Ovary (tissue), 3 donors: ENCODE measurements at regions not wholly inside any gene's neighbourhood (a gene's known extent, or its start where the extent isn't known, plus 50 kb on each side); places are given as distances from the start of the nearest gene placed in this dataset.

ENCODE experiments used
- EP300 ChIP-seq: sonication (generic); formaldehyde crosslinking; IDR thresholded peaks from one replicate; pipeline ENCODE4 v1.6.1; 2017; ENCODE audit warnings: antibody characterized with exemption
- POLR2A ChIP-seq: fragments of 450-650 bp; IDR thresholded peaks from one replicate; pipeline ENCODE4 v1.6.1; 2017; ENCODE audit warnings: antibody characterized with exemption, mild to moderate bottlenecking, moderate library complexity
- TF ChIP-seq, protein P1 (sequence below), 3 donors: fragments of 450-650 bp in 2 of 3; fragments of 200-600 bp in 1 of 3; IDR thresholded peaks; one replicate each; pipeline versions ENCODE4 v1.5.1 to v1.8.0; 2016 to 2022; ENCODE audit warnings: antibody characterized with exemption in 3 of 3, mild to moderate bottlenecking in 1 of 3
- donor health status: DM: no; HTN: no; CAD: no.

DNA sequence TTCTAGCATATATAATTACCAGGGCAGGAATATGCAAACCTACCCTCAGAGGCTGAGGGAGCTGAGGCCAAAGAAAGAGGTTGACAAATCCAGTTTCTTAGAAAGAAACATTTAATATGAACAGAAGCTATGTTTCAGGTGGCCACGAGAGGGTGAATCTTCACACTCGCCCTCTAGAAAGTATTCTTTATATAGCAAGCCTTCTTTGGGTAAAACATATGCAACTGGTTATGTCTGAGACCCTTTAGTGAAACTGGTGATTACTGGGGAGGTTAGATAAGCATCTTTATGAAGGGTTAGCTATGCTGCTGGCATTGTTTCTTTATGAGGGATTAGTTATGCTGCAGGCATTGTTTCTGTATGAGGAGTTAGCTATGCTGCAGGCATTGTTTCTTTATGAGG is 50.7 kb upstream of the GOLGA6L2 start:
- TF ChIP-seq POLR2A: no peak
- TF ChIP-seq, protein P1, sequence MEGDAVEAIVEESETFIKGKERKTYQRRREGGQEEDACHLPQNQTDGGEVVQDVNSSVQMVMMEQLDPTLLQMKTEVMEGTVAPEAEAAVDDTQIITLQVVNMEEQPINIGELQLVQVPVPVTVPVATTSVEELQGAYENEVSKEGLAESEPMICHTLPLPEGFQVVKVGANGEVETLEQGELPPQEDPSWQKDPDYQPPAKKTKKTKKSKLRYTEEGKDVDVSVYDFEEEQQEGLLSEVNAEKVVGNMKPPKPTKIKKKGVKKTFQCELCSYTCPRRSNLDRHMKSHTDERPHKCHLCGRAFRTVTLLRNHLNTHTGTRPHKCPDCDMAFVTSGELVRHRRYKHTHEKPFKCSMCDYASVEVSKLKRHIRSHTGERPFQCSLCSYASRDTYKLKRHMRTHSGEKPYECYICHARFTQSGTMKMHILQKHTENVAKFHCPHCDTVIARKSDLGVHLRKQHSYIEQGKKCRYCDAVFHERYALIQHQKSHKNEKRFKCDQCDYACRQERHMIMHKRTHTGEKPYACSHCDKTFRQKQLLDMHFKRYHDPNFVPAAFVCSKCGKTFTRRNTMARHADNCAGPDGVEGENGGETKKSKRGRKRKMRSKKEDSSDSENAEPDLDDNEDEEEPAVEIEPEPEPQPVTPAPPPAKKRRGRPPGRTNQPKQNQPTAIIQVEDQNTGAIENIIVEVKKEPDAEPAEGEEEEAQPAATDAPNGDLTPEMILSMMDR (IDR thresholded peaks at IDR 0.05): no peak
- no peak for TF ChIP-seq EP300
